Transverse colon (tissue), 4 donors: ENCODE measurements at regions not wholly inside any gene's neighbourhood (a gene's known extent, or its start where the extent isn't known, plus 50 kb on each side); places are given as distances from the start of the nearest gene placed in this dataset.

ENCODE experiments used
- DNase-seq: peaks from one replicate; pipeline ENCODE4 v3.0.0-alpha.2; 2019
- H3K27ac ChIP-seq, 4 donors: fragments of 200-600 bp; sonication (generic); 2 replicates each; pipeline ENCODE4 v1.5.1; 2016 to 2018; ENCODE audit warnings: inconsistent platforms in 4 of 4
- H3K27me3 ChIP-seq: fragments of 200-600 bp; sonication (generic); 2 replicates; pipeline ENCODE4 v1.5.1; 2017; ENCODE audit warnings: inconsistent platforms
- H3K36me3 ChIP-seq, 4 donors: fragments of 200-600 bp; sonication (generic); 2 replicates each; pipeline ENCODE4 v1.5.1; 2017 to 2019; ENCODE audit warnings: inconsistent platforms in 4 of 4
- H3K4me1 ChIP-seq, 4 donors: fragments of 200-600 bp; sonication (generic); 2 replicates each; pipeline ENCODE4 v1.5.1; 2017 to 2020; ENCODE audit warnings: inconsistent platforms in 4 of 4
- H3K4me3 ChIP-seq, 4 donors: fragments of 200-600 bp; sonication (generic); 1 replicate in 1 of 4; 2 replicates in 3 of 4; pipeline versions ENCODE4 v1.5.1 to v1.6.1; 2017 to 2019; ENCODE audit warnings: inconsistent platforms in 4 of 4
- H3K9me3 ChIP-seq, 2 donors: fragments of 200-600 bp; sonication (generic); 2 replicates each; pipeline ENCODE4 v1.5.1; 2017 to 2019; ENCODE audit warnings: inconsistent platforms in 2 of 2
- CTCF ChIP-seq, 5 experiments: fragments of 200-600 bp in 3 of 5; fragments of 450-650 bp in 2 of 5; sonication (generic) in 3 of 5; IDR thresholded peaks; 1 replicate in 2 of 5; 2 replicates in 3 of 5; pipeline ENCODE4 v1.5.1; 2016 to 2017; ENCODE audit warnings: antibody characterized with exemption in 5 of 5, inconsistent platforms in 3 of 5, mild to moderate bottlenecking in 2 of 5, moderate library complexity in 1 of 5
- EP300 ChIP-seq: sonication (generic); formaldehyde crosslinking; IDR thresholded peaks from one replicate; pipeline ENCODE4 v1.6.1; 2017; ENCODE audit warnings: antibody characterized with exemption, low read depth
- POLR2A ChIP-seq: fragments of 450-650 bp; IDR thresholded peaks from one replicate; pipeline ENCODE4 v1.6.1; 2016; ENCODE audit warnings: antibody characterized with exemption, mild to moderate bottlenecking, moderate library complexity
- POLR2AphosphoS5 ChIP-seq, 3 donors: sonication (generic); formaldehyde crosslinking; IDR thresholded peaks; one replicate each; pipeline ENCODE4 v1.6.1; 2016; ENCODE audit warnings: antibody characterized with exemption in 3 of 3
- WGBS, 2 donors: methylation state at CpG; one replicate each; pipeline ENCODE4 v1.1.5; 2018; ENCODE audit warnings: low coverage in 1 of 2; 5-methylcytosine and 5-hydroxymethylcytosine counted together
- in situ Hi-C, 4 donors: fragments of 200-750 bp; cut with MboI; loops; one replicate each; pipeline versions ENCODE4 v1.15.0 to v1.15.1; 2017; ENCODE audit warnings: low sequenced_read_pairs in 3 of 4, low pct_ligation_motif_present in 1 of 4, low pct_unique_long_range_greater_than_20kb in 1 of 4
- intact Hi-C: fragments of 100-400 bp; cut with DNase I; formaldehyde crosslinking; loops from one replicate; pipeline ENCODE4 v1.15.1; 2023; ENCODE audit warnings: low total_unique reads

- Histone ChIP-seq H3K4me1 (no peaks in the 10 kb centered on the region), H3K4me3 (no peak overlapping the region), H3K27ac (no peak overlapping the region), H3K36me3 (no peaks in the 10 kb centered on the region), H3K9me3 (no peaks in the 10 kb centered on the region), H3K27me3 (no peaks in the 10 kb centered on the region)
- WGBS, 2 donors = 81 to 87% methylated on average over 5 of the region's 5 CpGs
- in situ Hi-C loops (no loop called here), intact Hi-C loops (no loop called here)
- no peak for DNase-seq
- no peak for TF ChIP-seq CTCF (IDR thresholded peaks at IDR 0.05)
- TF ChIP-seq EP300 = no peak
- no peak for TF ChIP-seq POLR2AphosphoS5 (IDR thresholded peaks at IDR 0.05)
- no peak for TF ChIP-seq POLR2A
Measured at GRCh38 chr10:62904281-62904875, 88.2 kb upstream of the EGR2 start.

GRCh38 chr10:62903828-62904227 lies 87.7 kb upstream of the EGR2 start:
- Histone ChIP-seq H3K9me3 (no peaks in the 10 kb centered on the region), H3K27ac (no peak overlapping the region), H3K27me3 (no peaks in the 10 kb centered on the region), H3K4me3 (no peak overlapping the region), H3K4me1 (no peaks in the 10 kb centered on the region), H3K36me3 (no peaks in the 10 kb centered on the region)
- in situ Hi-C loops = no loop called here
- WGBS, 2 donors = 65% methylated on average over 1 of the region's 1 CpG; no CpG with 5 or more reads in 1 of the 2 donors
- intact Hi-C loops = no loop called here
- TF ChIP-seq POLR2A (no peak), CTCF (IDR thresholded peaks at IDR 0.05) (no peak), POLR2AphosphoS5 (IDR thresholded peaks at IDR 0.05) (no peak), EP300 (no peak)
- DNase-seq = no peak

- TF ChIP-seq EP300 (no peak), POLR2A (no peak), CTCF (IDR thresholded peaks at IDR 0.05) (no peak), POLR2AphosphoS5 (IDR thresholded peaks at IDR 0.05) (no peak)
- intact Hi-C loops = no loop called here
- no peak for DNase-seq
- Histone ChIP-seq H3K4me1 (no peaks in the 10 kb centered on the region), H3K27ac (no peak overlapping the region), H3K27me3 (no peaks in the 10 kb centered on the region), H3K4me3 (no peak overlapping the region), H3K9me3 (no peaks in the 10 kb centered on the region), H3K36me3 (no peaks in the 10 kb centered on the region)
- in situ Hi-C loops = no loop called here
- 75 to 82% methylated on average over 4 of the region's 4 CpGs for WGBS, 2 donors
Measured at GRCh38 chr10:62900829-62901571, 84.8 kb upstream of the EGR2 start.

- Histone ChIP-seq H3K36me3 (no peaks in the 10 kb centered on the region), H3K4me1 (no peaks in the 10 kb centered on the region), H3K9me3 (no peaks in the 10 kb centered on the region), H3K27me3 (no peaks in the 10 kb centered on the region), H3K27ac (no peak overlapping the region), H3K4me3 (no peak overlapping the region)
- 77 to 100% methylated on average over 1 to 3 of the region's 3 CpGs for WGBS, 2 donors
- in situ Hi-C loops = no loop called here
- intact Hi-C loops = no loop called here
- TF ChIP-seq EP300 = no peak
- no peak for DNase-seq
Measured at GRCh38 chr10:62899311-62899710, 83.1 kb upstream of the EGR2 start.
